Left lung (tissue), 4 donors: ENCODE measurements at regions not wholly inside any gene's neighbourhood (a gene's known extent, or its start where the extent isn't known, plus 50 kb on each side); places are given as distances from the start of the nearest gene placed in this dataset.

Experiments
- ATAC-seq: fragments of 200-7000 bp; cut with Tn5 transposase; one replicate; pipeline ENCODE4 v1.9.1; 2020; ENCODE audit warnings: moderate library complexity
- DNase-seq, 4 donors: peaks; one replicate each; pipeline ENCODE4 v3.0.0-alpha.2; 2013 to 2020
- H3K27ac ChIP-seq, 2 donors: fragments of 200-600 bp; sonication (generic) in 1 of 2; one replicate each; pipeline versions ENCODE4 v1.5.0 to v1.8.0; 2020 to 2021
- H3K27me3 ChIP-seq, 2 donors: fragments of 200-600 bp; sonication (generic) in 1 of 2; one replicate each; pipeline versions ENCODE4 v1.5.0 to v1.8.0; 2020 to 2021
- H3K36me3 ChIP-seq, 2 donors: fragments of 200-600 bp; sonication (generic) in 1 of 2; one replicate each; pipeline versions ENCODE4 v1.5.0 to v1.8.0; 2020 to 2021
- H3K4me1 ChIP-seq, 2 donors: fragments of 200-600 bp; one replicate each; pipeline ENCODE4 v1.8.0; 2021
- H3K4me3 ChIP-seq, 2 donors: fragments of 200-600 bp; sonication (generic) in 1 of 2; one replicate each; pipeline versions ENCODE4 v1.5.0 to v1.8.0; 2020 to 2021; ENCODE audit warnings: mild to moderate bottlenecking in 1 of 2
- H3K9me3 ChIP-seq, 2 donors: fragments of 200-600 bp; sonication (generic) in 1 of 2; one replicate each; pipeline versions ENCODE4 v1.5.0 to v1.8.0; 2020 to 2021
- intact Hi-C, 2 donors: fragments of 100-400 bp; cut with DNase I; formaldehyde crosslinking; loops; one replicate each; pipeline versions ENCODE4 v1.11.2 to v1.14.2; 2022
- TF ChIP-seq, protein P1 (sequence below), 2 donors: fragments of 200-600 bp; sonication (generic) in 1 of 2; IDR thresholded peaks; one replicate each; pipeline versions ENCODE4 v1.5.0 to v1.8.0; 2021; ENCODE audit warnings: antibody characterized with exemption in 2 of 2
- donor health status: DM: no; HTN: yes; CAD: no.
- donor health status: DM: no; HTN: no; CAD: no.

- no peak for ATAC-seq
- intact Hi-C loops = no loop called here
- TF ChIP-seq, protein P1, sequence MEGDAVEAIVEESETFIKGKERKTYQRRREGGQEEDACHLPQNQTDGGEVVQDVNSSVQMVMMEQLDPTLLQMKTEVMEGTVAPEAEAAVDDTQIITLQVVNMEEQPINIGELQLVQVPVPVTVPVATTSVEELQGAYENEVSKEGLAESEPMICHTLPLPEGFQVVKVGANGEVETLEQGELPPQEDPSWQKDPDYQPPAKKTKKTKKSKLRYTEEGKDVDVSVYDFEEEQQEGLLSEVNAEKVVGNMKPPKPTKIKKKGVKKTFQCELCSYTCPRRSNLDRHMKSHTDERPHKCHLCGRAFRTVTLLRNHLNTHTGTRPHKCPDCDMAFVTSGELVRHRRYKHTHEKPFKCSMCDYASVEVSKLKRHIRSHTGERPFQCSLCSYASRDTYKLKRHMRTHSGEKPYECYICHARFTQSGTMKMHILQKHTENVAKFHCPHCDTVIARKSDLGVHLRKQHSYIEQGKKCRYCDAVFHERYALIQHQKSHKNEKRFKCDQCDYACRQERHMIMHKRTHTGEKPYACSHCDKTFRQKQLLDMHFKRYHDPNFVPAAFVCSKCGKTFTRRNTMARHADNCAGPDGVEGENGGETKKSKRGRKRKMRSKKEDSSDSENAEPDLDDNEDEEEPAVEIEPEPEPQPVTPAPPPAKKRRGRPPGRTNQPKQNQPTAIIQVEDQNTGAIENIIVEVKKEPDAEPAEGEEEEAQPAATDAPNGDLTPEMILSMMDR (IDR thresholded peaks at IDR 0.05) = no peak
Observed at GRCh38 chr3:18132991-18133390, 292.1 kb downstream of the SATB1 start.

GRCh38 chr3:18127859-18128681, 297.1 kb downstream of the SATB1 start:
- TF ChIP-seq, protein P1 (IDR thresholded peaks at IDR 0.05) = no peak
- Histone ChIP-seq H3K27me3 (no peaks in the 10 kb centered on the region), H3K9me3 (no peaks in the 10 kb centered on the region), H3K36me3 (no peaks in the 10 kb centered on the region), H3K27ac (no peak overlapping the region), H3K4me3 (no peak overlapping the region), H3K4me1 (no peaks in the 10 kb centered on the region)
- intact Hi-C loops = no loop called here
- no peak for ATAC-seq
- no peak for DNase-seq

More at GRCh38 chr3:18132991-18133390, 292.1 kb downstream of the SATB1 start:
- Histone ChIP-seq H3K27me3 (no peaks in the 10 kb centered on the region), H3K4me3 (no peak overlapping the region), H3K4me1 (no peaks in the 10 kb centered on the region), H3K36me3 (no peaks in the 10 kb centered on the region), H3K27ac (no peak overlapping the region), H3K9me3 (no peaks in the 10 kb centered on the region)
- DNase-seq = no peak

GRCh38 chr3:18127174-18127858, 297.8 kb downstream of the SATB1 start:
- Histone ChIP-seq H3K27me3 (no peaks in the 10 kb centered on the region), H3K27ac (no peak overlapping the region), H3K36me3 (no peaks in the 10 kb centered on the region), H3K9me3 (no peaks in the 10 kb centered on the region), H3K4me1 (no peaks in the 10 kb centered on the region), H3K4me3 (no peak overlapping the region)
- TF ChIP-seq, protein P1 (IDR thresholded peaks at IDR 0.05) = no peak
- intact Hi-C loops = no loop called here
- DNase-seq = no peak
- ATAC-seq = no peak

DNA sequence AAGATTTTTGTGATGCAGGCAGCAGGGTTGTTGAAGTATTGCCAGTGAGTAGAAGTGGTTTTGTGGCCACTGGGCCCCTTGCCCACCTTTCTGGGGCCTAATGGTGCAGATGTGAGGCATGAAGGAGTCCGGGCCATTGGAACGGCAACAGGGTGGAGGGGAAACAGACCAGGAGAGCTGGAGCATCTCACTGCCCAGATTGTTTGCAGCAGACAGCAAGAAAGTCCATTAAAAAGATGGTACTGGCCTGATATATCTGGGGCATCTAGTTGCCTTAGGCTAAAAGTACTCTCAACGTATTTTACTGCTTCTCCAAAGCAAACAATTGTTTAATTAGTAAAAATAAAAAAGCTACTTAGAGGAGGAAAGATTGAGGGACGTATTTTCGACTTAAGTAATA, 298.4 kb downstream of the SATB1 start:
- Histone ChIP-seq H3K4me3 (no peak overlapping the region), H3K27me3 (no peaks in the 10 kb centered on the region), H3K36me3 (no peaks in the 10 kb centered on the region), H3K4me1 (no peaks in the 10 kb centered on the region), H3K27ac (no peak overlapping the region), H3K9me3 (no peaks in the 10 kb centered on the region)
- DNase-seq (no peak), ATAC-seq (no peak)
- intact Hi-C loops = no loop called here
- TF ChIP-seq, protein P1 (IDR thresholded peaks at IDR 0.05) = no peak

DNA sequence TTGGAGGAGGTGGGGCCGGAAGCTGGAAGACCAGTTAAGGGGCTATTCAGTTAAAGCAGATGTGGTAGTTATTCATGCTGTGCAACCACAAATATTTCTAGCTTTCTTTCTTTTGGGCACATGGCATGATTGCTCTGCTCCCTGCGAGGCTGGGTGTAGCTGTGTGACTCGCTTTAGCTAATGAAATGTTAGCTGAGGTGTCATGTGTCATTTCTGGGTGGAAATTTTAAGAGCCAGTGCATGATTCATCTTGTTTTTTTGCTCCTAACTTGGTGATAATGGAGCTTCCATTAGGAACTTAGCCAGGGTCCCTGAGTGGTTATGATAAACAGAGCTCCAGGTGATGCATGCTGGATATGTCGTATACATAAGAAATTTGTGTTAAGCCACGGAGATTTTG, 300.6 kb downstream of the SATB1 start:
- no peak for ATAC-seq
- TF ChIP-seq, protein P1 (IDR thresholded peaks at IDR 0.05) = no peak
- Histone ChIP-seq H3K27me3 (no peaks in the 10 kb centered on the region), H3K27ac (no peak overlapping the region), H3K9me3 (no peaks in the 10 kb centered on the region), H3K36me3 (no peaks in the 10 kb centered on the region), H3K4me3 (no peak overlapping the region), H3K4me1 (no peaks in the 10 kb centered on the region)
- intact Hi-C loops = no loop called here
- DNase-seq = no peak
